Heart left ventricle (tissue), 16 donors: ENCODE measurements at regions not wholly inside any gene's neighbourhood (a gene's known extent, or its start where the extent isn't known, plus 50 kb on each side); places are given as distances from the start of the nearest gene placed in this dataset.

Source experiments
- ATAC-seq, 4 donors: fragments of 200-7000 bp; cut with Tn5 transposase; one replicate each; pipeline ENCODE4 v1.9.1; 2020 to 2022; ENCODE audit warnings: moderate library complexity in 4 of 4, mild to moderate bottlenecking in 3 of 4, moderate number of reproducible peaks in 1 of 4
- DNase-seq, 5 donors: peaks; one replicate each; pipeline ENCODE4 v3.0.0-alpha.2; 2020
- H3K27ac ChIP-seq, 12 donors: fragments of 200-600 bp; sonication (generic) in 4 of 12; one replicate each; pipeline versions ENCODE4 v1.5.0 to v1.8.0; 2016 to 2022; ENCODE audit warnings: mild to moderate bottlenecking in 2 of 12
- H3K27me3 ChIP-seq, 9 donors: fragments of 200-600 bp; sonication (generic) in 2 of 9; one replicate each; pipeline versions ENCODE4 v1.5.1 to v1.8.0; 2016 to 2022; ENCODE audit warnings: mild to moderate bottlenecking in 3 of 9
- H3K36me3 ChIP-seq, 9 donors: fragments of 200-600 bp; sonication (generic) in 2 of 9; one replicate each; pipeline versions ENCODE4 v1.5.0 to v1.8.0; 2018 to 2022; ENCODE audit warnings: mild to moderate bottlenecking in 2 of 9
- H3K4me1 ChIP-seq, 12 donors: fragments of 200-600 bp; sonication (generic) in 4 of 12; one replicate each; pipeline versions ENCODE4 v1.5.0 to v1.8.0; 2016 to 2022; ENCODE audit warnings: mild to moderate bottlenecking in 3 of 12
- H3K4me3 ChIP-seq, 12 donors: fragments of 200-600 bp; sonication (generic) in 4 of 12; one replicate each; pipeline versions ENCODE4 v1.5.0 to v1.8.0; 2017 to 2022; ENCODE audit warnings: mild to moderate bottlenecking in 9 of 12, moderate library complexity in 4 of 12
- H3K9me3 ChIP-seq, 12 donors: fragments of 200-600 bp; sonication (generic) in 4 of 12; one replicate each; pipeline versions ENCODE4 v1.5.0 to v1.8.0; 2016 to 2022; ENCODE audit warnings: mild to moderate bottlenecking in 1 of 12
- CTCF ChIP-seq, 12 donors: fragments of 200-600 bp; sonication (generic) in 4 of 12; IDR thresholded peaks; one replicate each; pipeline versions ENCODE4 v1.5.0 to v1.8.0; 2018 to 2022; ENCODE audit warnings: antibody characterized with exemption in 12 of 12, mild to moderate bottlenecking in 5 of 12
- POLR2A ChIP-seq, 2 donors: fragments of 450-650 bp; IDR thresholded peaks; one replicate each; pipeline ENCODE4 v1.6.1; 2017; ENCODE audit warnings: antibody characterized with exemption in 2 of 2, mild to moderate bottlenecking in 2 of 2, moderate library complexity in 2 of 2
- WGBS, 4 donors: extraction: QIAGEN DNeasy Blood & Tissue Kit in 2 of 4; methylation state at CpG; one replicate each; pipeline versions ENCODE4 v1.1.5 to v1.1.7; 2013 to 2018; 5-methylcytosine and 5-hydroxymethylcytosine counted together
- intact Hi-C, 10 donors: fragments of 100-400 bp; cut with DNase I; formaldehyde crosslinking; loops; one replicate each; pipeline versions ENCODE4 v1.11.1 to v1.14.2; 2022
- donor health status: ischemic (EF 13 %, LVEDD 7.1; RV severe dilation, severe dysfunction).
- donor health status: healthy with polysubstance abuse.
- donor health status: DM: no; HTN: yes; CAD: no.
- donor health status: DM: no; HTN: no; CAD: no.
- donor health status: ischemic (EF 25% LVEDD 6.9; RV normal size, moderate dysfunction).
- donor health status: ischemic (EF 25% LVEDD 5.7; RV mildly dilated, moderate dysfunction).
- donor health status: healthy.
- donor health status: DM: yes; HTN: yes; CAD: no.
- donor health status: ischemic (EF 35%, LVEDD 5.7; RV mildly dilated, moderate dysfunction).
- donor health status: nonischemic (EF 11% LVEDD 7.7; RV severe dilation, severe dysfunction).
- donor health status: DM: yes; HTN: yes; CAD: no.
- donor health status: PGD.
- donor health status: ischemic (EF 29% LVEDD 5.4; RV normal size, mild dysfunction).
- donor health status: nonischemic (EF 23%, LVEDD 6.1; RV moderate dilation, normal function).

DNA sequence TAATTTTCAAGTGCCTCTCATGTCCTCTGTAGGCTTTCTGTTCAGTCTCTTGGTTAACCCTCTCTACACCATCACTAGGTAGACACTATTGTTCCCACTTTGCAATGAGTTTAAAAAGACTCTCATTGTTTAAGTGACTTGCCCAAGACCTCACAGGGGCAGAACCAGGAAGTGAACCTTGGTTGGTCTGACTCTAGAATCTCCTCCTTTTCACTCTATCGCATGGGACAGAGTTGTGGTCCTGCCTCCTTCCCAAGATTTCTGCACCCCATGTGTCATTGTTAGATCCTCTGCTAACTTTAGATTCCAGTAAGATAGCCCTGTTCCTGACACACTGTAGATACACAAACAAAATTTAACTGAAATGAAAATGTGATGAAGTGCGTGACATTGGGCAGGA, 481.7 kb upstream of the USP24 start:
- TF ChIP-seq POLR2A (IDR thresholded peaks at IDR 0.05) (no peak), CTCF (IDR thresholded peaks at IDR 0.05) (no peak)
- Histone ChIP-seq H3K36me3 (no peaks in the 10 kb centered on the region), H3K27ac (peak overlapping the region in 7 of 12 donors; percentile 0 to 50 (median 9)), H3K9me3 (no peaks in the 10 kb centered on the region), H3K4me1 (peaks cover 0 to 28% (median 4%) of the 10 kb centered on the region in 12 donors), H3K4me3 (no peak overlapping the region), H3K27me3 (no peaks in the 10 kb centered on the region)
- ATAC-seq (no peak), DNase-seq (no peak)
- intact Hi-C loops = no loop called here
- 70 to 100% (median 94%) methylated on average over 2 of the region's 2 CpGs for WGBS, 4 donors

- Histone ChIP-seq H3K9me3 (no peaks in the 10 kb centered on the region), H3K4me3 (no peak overlapping the region), H3K36me3 (no peaks in the 10 kb centered on the region), H3K27ac (peak overlapping the region in 8 of 12 donors; percentile 0 to 50 (median 12)), H3K4me1 (peaks cover 0 to 28% (median 4%) of the 10 kb centered on the region in 12 donors), H3K27me3 (no peaks in the 10 kb centered on the region)
- ATAC-seq = peak; percentile 47 to 71 (median 55)
- intact Hi-C loops = no loop called here
- TF ChIP-seq POLR2A (IDR thresholded peaks at IDR 0.05) (no peak), CTCF (IDR thresholded peaks at IDR 0.05) (no peak)
- 61 to 68% (median 65%) methylated on average over 10 of the region's 10 CpGs for WGBS, 4 donors
- peak in 3 of 5 donors; percentile 16 to 37 (median 37) for DNase-seq
Measured at GRCh38 chr1:55696181-55696754, 481.1 kb upstream of the USP24 start.

GRCh38 chr1:55695552-55695951, 480.4 kb upstream of the USP24 start:
- WGBS, 4 donors = 79 to 87% (median 82%) methylated on average over 5 of the region's 5 CpGs
- DNase-seq (no peak), ATAC-seq (no peak)
- H3K27me3 ChIP-seq = no peaks in the 10 kb centered on the region
- peak overlapping the region in 3 of 12 donors; percentile 0 to 46 (median 9) for H3K27ac ChIP-seq
- no peak overlapping the region for H3K4me3 ChIP-seq
- H3K9me3 ChIP-seq = no peaks in the 10 kb centered on the region
- intact Hi-C loops = no loop called here
- H3K36me3 ChIP-seq = no peaks in the 10 kb centered on the region
- TF ChIP-seq POLR2A (IDR thresholded peaks at IDR 0.05) = no peak
- no peak for TF ChIP-seq CTCF (IDR thresholded peaks at IDR 0.05)
- peaks cover 0 to 28% (median 4%) of the 10 kb centered on the region in 12 donors for H3K4me1 ChIP-seq

- TF ChIP-seq POLR2A (IDR thresholded peaks at IDR 0.05) (no peak), CTCF (IDR thresholded peaks at IDR 0.05) (no peak)
- Histone ChIP-seq H3K9me3 (no peaks in the 10 kb centered on the region), H3K4me3 (no peak overlapping the region), H3K27ac (no peak overlapping the region), H3K36me3 (no peaks in the 10 kb centered on the region), H3K27me3 (no peaks in the 10 kb centered on the region), H3K4me1 (peaks cover 0 to 28% (median 4%) of the 10 kb centered on the region in 12 donors)
- ATAC-seq (no peak), DNase-seq (no peak)
- intact Hi-C loops = no loop called here
- 79 to 95% (median 89%) methylated on average over 4 of the region's 4 CpGs for WGBS, 4 donors
Measured at GRCh38 chr1:55695151-55695550, 480.0 kb upstream of the USP24 start.
